Transverse colon (tissue), 4 donors: ENCODE measurements at regions not wholly inside any gene's neighbourhood (a gene's known extent, or its start where the extent isn't known, plus 50 kb on each side); places are given as distances from the start of the nearest gene placed in this dataset.

Experiments
- EP300 ChIP-seq: sonication (generic); formaldehyde crosslinking; IDR thresholded peaks from one replicate; pipeline ENCODE4 v1.6.1; 2017; ENCODE audit warnings: antibody characterized with exemption, low read depth
- POLR2A ChIP-seq: fragments of 450-650 bp; IDR thresholded peaks from one replicate; pipeline ENCODE4 v1.6.1; 2016; ENCODE audit warnings: antibody characterized with exemption, mild to moderate bottlenecking, moderate library complexity
- POLR2AphosphoS5 ChIP-seq, 3 donors: sonication (generic); formaldehyde crosslinking; IDR thresholded peaks; one replicate each; pipeline ENCODE4 v1.6.1; 2016; ENCODE audit warnings: antibody characterized with exemption in 3 of 3
- TF ChIP-seq, protein P1 (sequence below), 5 experiments: fragments of 200-600 bp in 3 of 5; fragments of 450-650 bp in 2 of 5; sonication (generic) in 3 of 5; IDR thresholded peaks; 1 replicate in 2 of 5; 2 replicates in 3 of 5; pipeline ENCODE4 v1.5.1; 2016 to 2017; ENCODE audit warnings: antibody characterized with exemption in 5 of 5, inconsistent platforms in 3 of 5, mild to moderate bottlenecking in 2 of 5, moderate library complexity in 1 of 5

DNA sequence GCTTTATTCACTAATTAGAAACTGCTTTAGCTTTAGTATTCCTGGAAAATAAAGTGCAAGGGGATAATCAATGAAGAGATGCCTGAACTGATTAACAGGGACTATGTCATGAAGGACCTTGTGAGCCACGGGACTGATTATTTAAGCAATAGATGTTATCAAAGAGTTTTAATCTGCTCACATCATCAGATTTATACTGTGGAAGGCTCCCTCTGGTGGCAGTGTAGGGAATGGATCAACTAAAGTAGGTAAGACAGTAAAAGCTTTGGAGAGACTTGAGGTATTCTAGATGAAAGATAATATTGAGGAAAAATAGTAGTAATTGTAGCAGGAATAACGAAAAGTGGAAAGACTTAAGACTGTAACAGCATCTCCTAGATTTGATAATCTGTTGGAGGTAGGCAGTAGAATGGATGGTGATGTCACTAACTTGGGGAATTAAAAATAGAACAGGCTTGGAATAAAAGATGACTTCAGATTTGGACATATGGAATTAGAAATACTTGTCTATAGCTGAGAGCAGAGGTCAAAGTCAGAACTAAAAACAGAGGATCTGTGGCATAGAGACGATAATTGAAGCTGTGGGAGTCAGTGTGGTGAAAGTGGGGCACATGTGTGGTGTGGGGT, 80.3 kb upstream of the HTR1E start:
- TF ChIP-seq, protein P1, sequence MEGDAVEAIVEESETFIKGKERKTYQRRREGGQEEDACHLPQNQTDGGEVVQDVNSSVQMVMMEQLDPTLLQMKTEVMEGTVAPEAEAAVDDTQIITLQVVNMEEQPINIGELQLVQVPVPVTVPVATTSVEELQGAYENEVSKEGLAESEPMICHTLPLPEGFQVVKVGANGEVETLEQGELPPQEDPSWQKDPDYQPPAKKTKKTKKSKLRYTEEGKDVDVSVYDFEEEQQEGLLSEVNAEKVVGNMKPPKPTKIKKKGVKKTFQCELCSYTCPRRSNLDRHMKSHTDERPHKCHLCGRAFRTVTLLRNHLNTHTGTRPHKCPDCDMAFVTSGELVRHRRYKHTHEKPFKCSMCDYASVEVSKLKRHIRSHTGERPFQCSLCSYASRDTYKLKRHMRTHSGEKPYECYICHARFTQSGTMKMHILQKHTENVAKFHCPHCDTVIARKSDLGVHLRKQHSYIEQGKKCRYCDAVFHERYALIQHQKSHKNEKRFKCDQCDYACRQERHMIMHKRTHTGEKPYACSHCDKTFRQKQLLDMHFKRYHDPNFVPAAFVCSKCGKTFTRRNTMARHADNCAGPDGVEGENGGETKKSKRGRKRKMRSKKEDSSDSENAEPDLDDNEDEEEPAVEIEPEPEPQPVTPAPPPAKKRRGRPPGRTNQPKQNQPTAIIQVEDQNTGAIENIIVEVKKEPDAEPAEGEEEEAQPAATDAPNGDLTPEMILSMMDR (IDR thresholded peaks at IDR 0.05), result peak; percentile 48 to 64 (median 54)
- TF ChIP-seq POLR2AphosphoS5 (IDR thresholded peaks at IDR 0.05), result no peak
- no peak for TF ChIP-seq POLR2A
- no peak for TF ChIP-seq EP300
